ENCODE measurements at regions not wholly inside any gene's neighbourhood (a gene's known extent, or its start where the extent isn't known, plus 50 kb on each side); places are given as distances from the start of the nearest gene placed in this dataset.

DNA sequence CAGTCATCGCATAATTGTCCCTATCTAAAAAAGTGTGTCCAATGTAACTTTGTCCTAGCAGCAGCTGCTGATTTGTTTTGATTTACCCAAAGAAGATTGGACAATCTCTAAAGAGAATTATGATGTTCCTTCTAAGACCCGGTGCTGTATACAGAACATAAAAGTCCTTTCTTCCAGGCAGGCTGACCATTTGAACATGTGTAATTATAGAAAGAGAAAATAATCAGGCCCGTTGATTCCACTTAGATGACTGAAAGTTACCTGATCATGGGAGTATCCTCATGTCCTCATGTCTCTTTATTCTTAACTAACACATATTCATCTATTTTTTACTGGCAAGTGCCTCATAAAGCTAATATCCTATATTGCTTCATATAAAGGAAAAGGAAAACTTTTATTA lies 164.1 kb upstream of the MRPS30 start (continued):
- no peak for TF ChIP-seq POLR2AphosphoS5 (IDR thresholded peaks at IDR 0.05; ENCODE audit: low read depth, low read length)

DNA sequence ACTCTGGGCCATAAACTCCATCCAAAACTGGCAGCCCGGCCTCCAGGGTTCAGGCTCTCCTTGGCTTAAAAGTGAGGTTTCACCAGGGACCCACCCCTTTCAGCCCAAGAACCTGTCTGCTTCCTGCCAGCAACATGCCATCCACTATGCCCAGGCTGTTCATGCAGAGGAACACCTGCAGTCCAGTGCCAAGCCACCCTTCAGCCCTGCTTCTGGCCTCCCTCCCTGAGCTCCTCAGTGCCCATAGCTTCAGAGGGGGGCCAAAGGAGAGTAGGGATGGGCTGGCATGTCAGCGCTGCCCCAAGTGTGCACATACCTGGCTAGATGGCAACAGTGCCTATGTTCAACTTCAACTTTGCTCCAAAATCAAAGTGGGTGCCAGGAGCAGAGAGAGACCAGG lies 166.9 kb upstream of the MRPS30 start:
- Histone ChIP-seq H4K20me1 (replicated peaks in 1 of 2; ENCODE audit: control insufficient read depth in 1 of 2, insufficient read depth in 2 of 2, low read length in 2 of 2) (no peaks in the 10 kb centered on the region), H3K36me3 (ENCODE audit: control insufficient read depth in 2 of 4, insufficient read depth in 4 of 4, low read length in 3 of 4) (no peaks in the 10 kb centered on the region), H4K8ac (ENCODE audit: extremely low read depth, insufficient read depth, low read length) (no peak overlapping the region), H3K79me2 (ENCODE audit: control insufficient read depth in 1 of 2, insufficient read depth in 2 of 2, low read length in 2 of 2) (no peaks in the 10 kb centered on the region), H2AK5ac (ENCODE audit: low read depth, low read length) (no peak overlapping the region), H2BK15ac (ENCODE audit: low read length) (no peak overlapping the region), H3K4me3 (ENCODE audit: extremely low read depth in 1 of 4, insufficient read depth in 2 of 4, low read depth in 3 of 4, low read length in 4 of 4) (no peak overlapping the region), H3K23me2 (ENCODE audit: low read depth, low read length) (no peaks in the 10 kb centered on the region), H2AFZ (ENCODE audit: low read length) (no peak overlapping the region), H2BK5ac (ENCODE audit: low read depth, low read length) (no peak overlapping the region), H3K27me3 (replicated peaks in 1 of 4; ENCODE audit: control insufficient read depth in 3 of 4, extremely low read depth in 1 of 4, insufficient read depth in 3 of 4, low read length in 3 of 4) (no peaks in the 10 kb centered on the region), H2BK12ac (ENCODE audit: low read depth, low read length) (no peak overlapping the region), H3K4me1 (replicated peaks in 1 of 4; ENCODE audit: control insufficient read depth in 3 of 4, insufficient read depth in 4 of 4, low read length in 3 of 4) (no peaks in the 10 kb centered on the region), H2BK120ac (replicated peaks; ENCODE audit: low read depth, low read length) (no peak overlapping the region), H3K9me3 (ENCODE audit: insufficient read depth in 2 of 2, low read depth in 1 of 2, low read length in 1 of 2) (no peaks in the 10 kb centered on the region), H2BK20ac (ENCODE audit: low read length) (no peak overlapping the region), H3K18ac (ENCODE audit: extremely low read depth, low read length) (no peak overlapping the region), H3K27ac (ENCODE audit: low read depth, low read length) (no peak overlapping the region), H3K23ac (ENCODE audit: insufficient read length) (no peak overlapping the region), H3K4me2 (ENCODE audit: insufficient read depth in 1 of 2, low read depth in 2 of 2, low read length in 2 of 2) (no peak overlapping the region), H3K4ac (replicated peaks; ENCODE audit: insufficient read length, low read depth, low read length) (no peak overlapping the region), H4K5ac (ENCODE audit: insufficient read length, low read depth, low read length) (no peak overlapping the region), H3K56ac (replicated peaks; ENCODE audit: insufficient read length, low read depth, low read length) (no peak overlapping the region), H3K14ac (ENCODE audit: insufficient read length) (no peak overlapping the region), H3K9ac (replicated peaks in 1 of 4; ENCODE audit: extremely low read depth in 1 of 4, low read depth in 3 of 4, low read length in 3 of 4) (no peak overlapping the region), H4K91ac (replicated peaks; ENCODE audit: insufficient read length, low read length) (no peak overlapping the region), H3K79me1 (ENCODE audit: low read depth, low read length) (no peaks in the 10 kb centered on the region)
- DNase-seq (ENCODE audit: low read depth in 1 of 2, low spot score in 2 of 2) (no peak), FAIRE-seq (no peak)
- 82% methylated on average over 2 of the region's 2 CpGs; no CpG with 5 or more reads in 1 of the 2 experiments for WGBS, 2 experiments (ENCODE audit: extremely low coverage in 1 of 2, insufficient coverage in 1 of 2, insufficient read length in 1 of 2, insufficient replicate concordance in 2 of 2, low coverage in 1 of 2, low lambda C conversion rate in 2 of 2, missing lambda C conversion rate in 1 of 2)
- TF ChIP-seq KDM4A (IDR thresholded peaks at IDR 0.05; ENCODE audit: low read depth, low read length, severe bottlenecking) (no peak), MAFK (IDR thresholded peaks at IDR 0.05; ENCODE audit: low read depth, low read length) (no peak), POLR2A (IDR thresholded peaks at IDR 0.05; ENCODE audit: control extremely low read depth in 1 of 2, low read depth in 2 of 2, low read length in 2 of 2) (no peak), CBX5 (IDR thresholded peaks at IDR 0.05; ENCODE audit: low read depth, low read length) (no peak), NRF1 (IDR thresholded peaks at IDR 0.05; ENCODE audit: low read depth, low read length) (no peak), SP2 (IDR thresholded peaks at IDR 0.05; ENCODE audit: low read length) (no peak), FOSL1 (IDR thresholded peaks at IDR 0.05; ENCODE audit: insufficient read depth, low read depth, low read length) (no peak), HDAC2 (IDR thresholded peaks at IDR 0.05; ENCODE audit: borderline replicate concordance in 1 of 2, low read depth in 2 of 2, low read length in 2 of 2) (no peak), CTBP2 (IDR thresholded peaks at IDR 0.05; ENCODE audit: borderline replicate concordance, insufficient read depth, insufficient read length, low read length) (no peak), RFX5 (IDR thresholded peaks at IDR 0.05; ENCODE audit: borderline replicate concordance, low read depth, low read length) (no peak)
- TF ChIP-seq, protein P1, sequence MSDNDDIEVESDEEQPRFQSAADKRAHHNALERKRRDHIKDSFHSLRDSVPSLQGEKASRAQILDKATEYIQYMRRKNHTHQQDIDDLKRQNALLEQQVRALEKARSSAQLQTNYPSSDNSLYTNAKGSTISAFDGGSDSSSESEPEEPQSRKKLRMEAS (IDR thresholded peaks at IDR 0.05), result no peak
- ChIA-PET POLR2A (ENCODE audit: partially characterized antibody) (no interaction called here), CTCF (ENCODE audit: partially characterized antibody) (no interaction called here)

Data from H1 (cell line).